A673 (cell line): ENCODE measurements at regions not wholly inside any gene's neighbourhood (a gene's known extent, or its start where the extent isn't known, plus 50 kb on each side); places are given as distances from the start of the nearest gene placed in this dataset.

Experiments used
- BruUV-seq: library from RNA; stranded (reverse); fragments of 400-500 nt; replicated peaks from 2 replicates; lab custom pipeline; 2021; lab: Mats Ljungman, UMichigan
- CTCF ChIA-PET: fragments of 300-600 bp; sonication (Branson Sonifier 250); formaldehyde crosslinking; loops from one replicate; lab custom pipeline; 2022; ENCODE audit warnings: antibody characterized with exemption; lab: Charles Lee
- POLR2A ChIA-PET: fragments of 300-600 bp; sonication (Branson Sonifier 250); formaldehyde crosslinking; loops from one replicate; lab custom pipeline; 2022; ENCODE audit warnings: antibody characterized with exemption; ENCODE audit not compliant: low non-redundant PET; lab: Charles Lee
- DNase-seq: peaks from one replicate; pipeline ENCODE4 v3.0.0-alpha.2; 2015; ENCODE audit warnings: low spot score
- H3K27ac ChIP-seq: fragments of 200-600 bp; sonication (generic); 2 replicates; pipeline ENCODE4 v1.5.1; 2016; ENCODE audit warnings: mixed run types, low read depth, mild to moderate bottlenecking, mixed read lengths, antibody characterized with exemption, low read length; ENCODE audit not compliant: poor library complexity, severe bottlenecking
- H3K27me3 ChIP-seq: fragments of 200-600 bp; sonication (generic); replicated peaks from 2 replicates; pipeline ENCODE4 v1.6.1; 2017; ENCODE audit warnings: mixed run types, low read depth, mild to moderate bottlenecking, mixed read lengths, antibody characterized with exemption, low read length; ENCODE audit not compliant: insufficient read depth, poor library complexity
- H3K36me3 ChIP-seq: fragments of 200-600 bp; sonication (generic); 2 replicates; pipeline ENCODE4 v1.6.1; 2016; ENCODE audit warnings: mixed run types, mild to moderate bottlenecking, mixed read lengths, antibody characterized with exemption, low read length; ENCODE audit not compliant: insufficient read depth, poor library complexity, severe bottlenecking
- H3K4me1 ChIP-seq: fragments of 200-600 bp; sonication (generic); 2 replicates; pipeline ENCODE4 v1.6.1; 2017; ENCODE audit warnings: mixed run types, mild to moderate bottlenecking, mixed read lengths, antibody characterized with exemption, low read length; ENCODE audit not compliant: insufficient read depth, poor library complexity, severe bottlenecking
- H3K4me3 ChIP-seq: fragments of 200-600 bp; sonication (generic); 2 replicates; pipeline ENCODE4 v1.5.1; 2016; ENCODE audit warnings: low read depth, mixed run types, mild to moderate bottlenecking, mixed read lengths, low read length; ENCODE audit not compliant: poor library complexity, severe bottlenecking
- H3K9me3 ChIP-seq: fragments of 200-600 bp; sonication (generic); 2 replicates; pipeline ENCODE4 v1.6.1; 2016; ENCODE audit warnings: mixed run types, low read depth, mild to moderate bottlenecking, mixed read lengths, antibody characterized with exemption, low read length; ENCODE audit not compliant: poor library complexity, severe bottlenecking
- EZH2 ChIP-seq: fragments of 200-600 bp; sonication (generic); IDR thresholded peaks from 2 replicates; pipeline ENCODE4 v1.6.1; 2017; ENCODE audit warnings: borderline replicate concordance, low read depth, mild to moderate bottlenecking, mixed read lengths, antibody characterized with exemption, low read length; ENCODE audit not compliant: poor library complexity, severe bottlenecking
- intact Hi-C: fragments of 100-400 bp; cut with micrococcal nuclease; formaldehyde crosslinking; loops from one replicate; pipeline ENCODE4 v1.10.0; 2022; ENCODE audit not compliant: unreplicated experiment
- TF ChIP-seq, protein P1 (sequence below): fragments of 300-800, 200-600 bp; sonication (generic); conservative IDR thresholded peaks from 2 replicates; pipeline ENCODE4 v1.5.1; 2017; ENCODE audit warnings: low read depth, mild to moderate bottlenecking, antibody characterized with exemption, low read length, moderate library complexity, mixed read lengths

DNA sequence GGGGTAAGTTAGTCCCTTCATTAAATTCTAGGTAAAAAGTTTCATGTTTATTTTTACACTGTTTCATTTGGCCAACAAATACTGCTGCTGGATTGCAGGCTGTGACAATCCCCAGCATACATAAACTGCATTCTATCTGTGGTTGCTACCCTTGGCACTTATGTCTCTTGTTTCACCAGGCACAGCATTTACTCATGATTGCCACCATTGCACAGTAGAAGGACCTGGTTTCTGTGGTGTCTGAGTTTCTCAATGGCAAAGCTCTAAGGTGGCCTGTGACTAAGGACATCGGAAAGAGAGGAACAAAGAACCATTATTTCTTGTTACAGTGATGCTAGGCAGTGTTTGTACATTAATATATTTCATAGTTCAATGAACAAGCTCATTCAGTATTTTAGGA, 878.4 kb upstream of the NEGR1 start:
- Histone ChIP-seq H3K27me3 (no peaks in the 10 kb centered on the region), H3K36me3 (no peaks in the 10 kb centered on the region), H3K4me3 (no peak overlapping the region), H3K4me1 (no peaks in the 10 kb centered on the region), H3K27ac (no peak overlapping the region), H3K9me3 (no peaks in the 10 kb centered on the region)
- TF ChIP-seq, protein P1, sequence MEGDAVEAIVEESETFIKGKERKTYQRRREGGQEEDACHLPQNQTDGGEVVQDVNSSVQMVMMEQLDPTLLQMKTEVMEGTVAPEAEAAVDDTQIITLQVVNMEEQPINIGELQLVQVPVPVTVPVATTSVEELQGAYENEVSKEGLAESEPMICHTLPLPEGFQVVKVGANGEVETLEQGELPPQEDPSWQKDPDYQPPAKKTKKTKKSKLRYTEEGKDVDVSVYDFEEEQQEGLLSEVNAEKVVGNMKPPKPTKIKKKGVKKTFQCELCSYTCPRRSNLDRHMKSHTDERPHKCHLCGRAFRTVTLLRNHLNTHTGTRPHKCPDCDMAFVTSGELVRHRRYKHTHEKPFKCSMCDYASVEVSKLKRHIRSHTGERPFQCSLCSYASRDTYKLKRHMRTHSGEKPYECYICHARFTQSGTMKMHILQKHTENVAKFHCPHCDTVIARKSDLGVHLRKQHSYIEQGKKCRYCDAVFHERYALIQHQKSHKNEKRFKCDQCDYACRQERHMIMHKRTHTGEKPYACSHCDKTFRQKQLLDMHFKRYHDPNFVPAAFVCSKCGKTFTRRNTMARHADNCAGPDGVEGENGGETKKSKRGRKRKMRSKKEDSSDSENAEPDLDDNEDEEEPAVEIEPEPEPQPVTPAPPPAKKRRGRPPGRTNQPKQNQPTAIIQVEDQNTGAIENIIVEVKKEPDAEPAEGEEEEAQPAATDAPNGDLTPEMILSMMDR, result no peak
- TF ChIP-seq EZH2, result no peak
- no TSS peak for BruUV-seq
- no peak for DNase-seq
- ChIA-PET POLR2A (no interaction called here), CTCF (no interaction called here)
- intact Hi-C loops, result no loop called here

DNA sequence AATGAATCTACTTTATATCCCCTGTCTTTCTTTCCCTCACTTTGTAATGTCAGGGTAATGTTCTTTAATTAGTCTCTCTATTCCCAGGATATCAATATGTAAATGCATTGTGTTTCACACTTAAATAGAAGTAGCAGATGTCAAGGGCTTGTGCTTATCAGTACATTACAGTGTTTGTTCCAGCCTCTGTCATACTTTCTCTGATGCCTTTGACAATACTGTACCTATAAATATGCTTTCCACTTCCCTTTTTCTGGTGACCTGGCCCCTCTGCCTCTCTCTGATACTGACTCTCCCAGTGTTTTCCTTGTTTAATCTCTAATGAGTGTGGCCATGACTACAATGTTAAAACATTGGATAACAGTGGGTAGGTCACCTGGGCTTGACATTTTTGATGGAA, 862.0 kb upstream of the NEGR1 start:
- H3K27me3 ChIP-seq, result no peaks in the 10 kb centered on the region
- H3K27ac ChIP-seq, result no peak overlapping the region
- POLR2A ChIA-PET, result no interaction called here
- intact Hi-C loops, result no loop called here
- H3K4me1 ChIP-seq, result no peaks in the 10 kb centered on the region
- H3K36me3 ChIP-seq, result no peaks in the 10 kb centered on the region
- BruUV-seq, result no TSS peak
- H3K9me3 ChIP-seq, result no peaks in the 10 kb centered on the region
- H3K4me3 ChIP-seq, result no peak overlapping the region
- TF ChIP-seq, protein P1, result no peak
- no peak for TF ChIP-seq EZH2
- DNase-seq, result no peak
- CTCF ChIA-PET, result no interaction called here

DNA sequence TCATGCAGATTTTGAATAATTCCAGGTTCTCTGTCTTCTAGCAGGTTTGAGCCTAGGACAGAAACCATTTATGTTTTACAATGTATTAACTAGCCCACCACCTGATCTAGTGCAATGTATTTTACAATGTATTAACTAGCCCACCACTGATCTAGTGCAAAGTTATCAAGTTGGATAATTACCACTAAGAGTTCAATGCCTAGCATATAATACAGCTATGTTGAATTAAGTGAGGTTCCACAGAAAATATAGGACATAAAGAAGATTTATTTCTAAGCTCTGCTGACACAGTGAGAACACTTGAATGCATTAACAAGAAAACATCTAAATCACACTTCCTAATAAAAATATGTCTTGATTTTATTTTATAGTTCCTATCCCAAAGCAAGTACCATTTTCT, 854.6 kb upstream of the NEGR1 start:
- CTCF ChIA-PET, result no interaction called here
- POLR2A ChIA-PET, result no interaction called here
- no peaks in the 10 kb centered on the region for H3K4me1 ChIP-seq

More for the DNA sequence above, 854.6 kb upstream of the NEGR1 start:
- no peak for TF ChIP-seq EZH2
- TF ChIP-seq, protein P1, result no peak
- H3K27ac ChIP-seq, result no peak overlapping the region
- intact Hi-C loops, result no loop called here
- no peaks in the 10 kb centered on the region for H3K9me3 ChIP-seq
- no peaks in the 10 kb centered on the region for H3K27me3 ChIP-seq
- BruUV-seq, result no TSS peak
- H3K36me3 ChIP-seq, result no peaks in the 10 kb centered on the region
- no peak overlapping the region for H3K4me3 ChIP-seq
- peak; percentile 5 for DNase-seq
